ENCODE measurements at regions not wholly inside any gene's neighbourhood (a gene's known extent, or its start where the extent isn't known, plus 50 kb on each side); places are given as distances from the start of the nearest gene placed in this dataset.

DNA sequence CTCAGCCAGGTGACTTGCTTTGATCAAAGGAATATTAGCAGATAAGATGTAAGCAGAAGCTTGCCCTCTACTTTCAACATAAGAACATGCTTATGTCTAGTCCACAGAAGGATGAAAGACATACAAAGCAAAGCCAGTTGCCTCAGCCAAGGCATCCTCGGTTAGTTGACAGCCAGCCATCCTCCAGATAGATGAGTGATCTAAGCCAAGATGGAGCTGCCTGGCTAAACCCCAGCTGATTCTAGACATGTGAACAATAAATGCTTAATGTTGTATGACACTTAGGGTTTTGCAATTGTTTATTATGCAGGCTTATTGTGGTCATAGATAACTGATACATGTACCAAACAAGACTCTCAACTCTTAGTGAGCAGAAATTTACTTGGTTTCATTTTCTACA, 157.6 kb upstream of the TMTC2 start:
- CTCF ChIA-PET: interaction anchor here (0.9 to 1.9 kb wide), 3 partner anchors 9 to 1970 kb away, joined by 3 to 4 read pairs (median 3); no protein-coding TSS in a partner anchor
- whole genome bisulfite sequencing (ENCODE audit: insufficient coverage): 81% methylated on average over 1 of the region's 1 CpG
- POLR2A ChIA-PET: no interaction called here

DNA sequence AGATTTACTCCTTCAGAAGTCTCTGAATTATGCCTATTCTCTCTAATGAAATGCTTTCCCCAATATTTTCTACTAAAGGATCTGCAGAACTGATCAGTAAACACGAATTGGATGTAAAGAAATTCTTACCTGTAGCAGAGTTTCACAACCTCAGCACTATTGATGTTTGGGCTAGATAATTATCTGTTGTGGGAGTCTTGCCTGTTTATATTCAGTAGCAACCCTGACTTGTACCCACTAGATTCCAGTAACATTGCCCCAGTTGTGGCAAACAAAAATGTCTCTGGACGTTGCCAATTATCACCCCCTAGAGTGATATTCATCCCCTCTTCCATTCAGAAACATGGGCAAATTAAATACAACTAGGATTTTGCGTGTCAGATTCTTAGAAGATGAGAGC, 156.8 kb upstream of the TMTC2 start:
- H3K27me3 ChIP-seq (replicated peaks in 2 of 5; ENCODE audit: control insufficient read depth in 4 of 5, insufficient read depth in 5 of 5, low read length in 4 of 5): peaks cover 0 to 3% (median 0%) of the 10 kb centered on the region in 5 experiments
- DNase-seq: no peak
- no peaks in the 10 kb centered on the region for H3K9me3 ChIP-seq (ENCODE audit: control extremely low read depth in 1 of 5, control insufficient read depth in 4 of 5, insufficient read depth in 2 of 5, low read depth in 1 of 5, low read length in 4 of 5)
- POLR2A ChIA-PET: no interaction called here
- 80% methylated on average over 1 of the region's 3 CpGs for WGBS (ENCODE audit: insufficient coverage)
- no peaks in the 10 kb centered on the region for H3K36me3 ChIP-seq (ENCODE audit: control insufficient read depth in 4 of 4, insufficient read depth in 4 of 4, low read length in 3 of 4)
- H3K27ac ChIP-seq (ENCODE audit: insufficient read depth in 1 of 2, low read depth in 1 of 2, low read length in 2 of 2, poor library complexity in 1 of 2, severe bottlenecking in 2 of 2): no peak overlapping the region
- CTCF ChIA-PET: interaction anchor here (0.9 to 1.9 kb wide), 2 partner anchors 8 to 1969 kb away, joined by 3 to 4 read pairs; no protein-coding TSS in a partner anchor
- H3K4me1 ChIP-seq (ENCODE audit: control extremely low read depth in 1 of 4, control insufficient read depth in 4 of 4, insufficient read depth in 4 of 4, low read length in 3 of 4): no peaks in the 10 kb centered on the region
- no peak overlapping the region for H3K4me3 ChIP-seq (ENCODE audit: control insufficient read depth in 1 of 7, extremely low read depth in 1 of 7, insufficient read depth in 4 of 7, low read depth in 2 of 7, low read length in 6 of 7)

More for the DNA sequence above, 157.6 kb upstream of the TMTC2 start:
- DNase-seq: no peak
- H3K36me3 ChIP-seq (ENCODE audit: control insufficient read depth in 4 of 4, insufficient read depth in 4 of 4, low read length in 3 of 4): no peaks in the 10 kb centered on the region
- no peaks in the 10 kb centered on the region for H3K4me1 ChIP-seq (ENCODE audit: control extremely low read depth in 1 of 4, control insufficient read depth in 4 of 4, insufficient read depth in 4 of 4, low read length in 3 of 4)
- no peaks in the 10 kb centered on the region for H3K9me3 ChIP-seq (ENCODE audit: control extremely low read depth in 1 of 5, control insufficient read depth in 4 of 5, insufficient read depth in 2 of 5, low read depth in 1 of 5, low read length in 4 of 5)
- H3K27ac ChIP-seq (ENCODE audit: insufficient read depth in 1 of 2, low read depth in 1 of 2, low read length in 2 of 2, poor library complexity in 1 of 2, severe bottlenecking in 2 of 2): no peak overlapping the region
- peaks cover 0 to 3% (median 0%) of the 10 kb centered on the region in 5 experiments for H3K27me3 ChIP-seq (replicated peaks in 2 of 5; ENCODE audit: control insufficient read depth in 4 of 5, insufficient read depth in 5 of 5, low read length in 4 of 5)
- H3K4me3 ChIP-seq (ENCODE audit: control insufficient read depth in 1 of 7, extremely low read depth in 1 of 7, insufficient read depth in 4 of 7, low read depth in 2 of 7, low read length in 6 of 7): no peak overlapping the region

DNA sequence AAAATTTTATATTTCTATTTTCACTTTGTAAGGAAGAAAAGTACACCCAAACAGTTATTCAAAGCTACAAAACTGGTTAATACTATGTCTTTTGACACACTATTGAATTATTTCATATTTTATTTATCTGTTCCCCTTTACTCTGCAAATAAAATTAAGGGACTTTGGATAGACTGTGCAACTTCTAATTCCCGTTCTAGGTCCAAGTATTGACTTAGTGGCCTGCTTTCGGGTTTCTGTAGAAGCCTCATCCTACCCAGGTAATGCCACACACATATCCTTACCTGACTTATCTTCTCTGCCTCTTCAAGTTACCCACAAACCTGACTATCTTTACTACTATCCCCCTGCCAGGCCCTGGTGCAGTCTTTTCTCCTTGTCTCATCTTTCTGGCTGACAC, 156.3 kb upstream of the TMTC2 start:
- CTCF ChIA-PET: interaction anchor here (1.9 kb wide), 1 partner anchor 8 kb away, joined by 4 read pairs; no protein-coding TSS in a partner anchor

DNA sequence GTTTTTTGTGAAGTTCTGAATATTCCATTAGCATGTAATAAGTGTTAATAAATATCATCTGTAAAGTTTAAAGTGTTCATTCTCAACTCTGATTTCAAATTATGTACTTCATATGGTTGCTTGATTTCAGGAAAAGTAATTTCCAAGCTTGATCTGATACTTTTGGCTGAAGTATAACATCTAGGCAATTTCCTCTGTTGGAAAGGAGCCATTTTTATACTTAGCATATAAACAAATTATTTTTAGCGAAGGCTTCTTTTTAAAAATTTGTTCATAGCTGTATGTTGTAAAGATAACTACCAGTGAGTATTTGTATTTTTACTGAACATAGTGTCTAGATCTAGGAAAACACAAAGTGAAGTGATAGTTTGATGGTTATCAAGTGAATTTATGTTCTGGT, 153.4 kb upstream of the TMTC2 start:
- WGBS (ENCODE audit: insufficient coverage): no CpG with 5 or more reads among the region's 1 CpG
- ChIA-PET POLR2A (no interaction called here), CTCF (no interaction called here)
- Histone ChIP-seq H3K4me3 (ENCODE audit: control insufficient read depth in 1 of 7, extremely low read depth in 1 of 7, insufficient read depth in 4 of 7, low read depth in 2 of 7, low read length in 6 of 7) (no peak overlapping the region), H3K27me3 (replicated peaks in 2 of 5; ENCODE audit: control insufficient read depth in 4 of 5, insufficient read depth in 5 of 5, low read length in 4 of 5) (no peaks in the 10 kb centered on the region), H3K4me1 (ENCODE audit: control extremely low read depth in 1 of 4, control insufficient read depth in 4 of 4, insufficient read depth in 4 of 4, low read length in 3 of 4) (no peaks in the 10 kb centered on the region), H3K36me3 (ENCODE audit: control insufficient read depth in 4 of 4, insufficient read depth in 4 of 4, low read length in 3 of 4) (no peaks in the 10 kb centered on the region), H3K27ac (ENCODE audit: insufficient read depth in 1 of 2, low read depth in 1 of 2, low read length in 2 of 2, poor library complexity in 1 of 2, severe bottlenecking in 2 of 2) (no peak overlapping the region), H3K9me3 (ENCODE audit: control extremely low read depth in 1 of 5, control insufficient read depth in 4 of 5, insufficient read depth in 2 of 5, low read depth in 1 of 5, low read length in 4 of 5) (no peaks in the 10 kb centered on the region)
- DNase-seq: no peak

More for the DNA sequence above, 156.3 kb upstream of the TMTC2 start:
- Histone ChIP-seq H3K36me3 (ENCODE audit: control insufficient read depth in 4 of 4, insufficient read depth in 4 of 4, low read length in 3 of 4) (no peaks in the 10 kb centered on the region), H3K4me1 (ENCODE audit: control extremely low read depth in 1 of 4, control insufficient read depth in 4 of 4, insufficient read depth in 4 of 4, low read length in 3 of 4) (no peaks in the 10 kb centered on the region), H3K27ac (ENCODE audit: insufficient read depth in 1 of 2, low read depth in 1 of 2, low read length in 2 of 2, poor library complexity in 1 of 2, severe bottlenecking in 2 of 2) (no peak overlapping the region), H3K27me3 (replicated peaks in 2 of 5; ENCODE audit: control insufficient read depth in 4 of 5, insufficient read depth in 5 of 5, low read length in 4 of 5) (peaks cover 0 to 3% (median 0%) of the 10 kb centered on the region in 5 experiments), H3K9me3 (ENCODE audit: control extremely low read depth in 1 of 5, control insufficient read depth in 4 of 5, insufficient read depth in 2 of 5, low read depth in 1 of 5, low read length in 4 of 5) (no peaks in the 10 kb centered on the region), H3K4me3 (ENCODE audit: control insufficient read depth in 1 of 7, extremely low read depth in 1 of 7, insufficient read depth in 4 of 7, low read depth in 2 of 7, low read length in 6 of 7) (no peak overlapping the region)
- DNase-seq: no peak
- POLR2A ChIA-PET: no interaction called here
- WGBS (ENCODE audit: insufficient coverage): 95% methylated on average over 2 of the region's 2 CpGs

DNA sequence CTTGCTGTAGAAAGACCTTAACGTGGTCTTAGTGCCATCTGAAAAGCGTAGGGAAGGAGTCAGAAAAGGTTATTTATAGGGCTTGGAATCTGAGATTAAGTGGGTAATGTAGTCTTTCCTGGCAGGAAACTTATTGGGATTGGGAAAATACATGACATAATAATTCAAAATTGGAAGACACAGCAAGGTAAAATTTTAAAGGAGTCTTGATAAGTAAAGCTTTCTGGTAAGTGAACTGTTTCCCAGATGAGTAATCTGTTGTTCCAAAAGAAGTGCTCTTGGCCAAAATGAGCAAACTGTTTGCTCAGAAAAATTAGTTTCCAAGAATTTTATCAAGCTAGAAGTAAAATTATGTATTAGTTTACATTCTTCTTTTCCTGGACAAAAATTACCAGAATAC, 149.3 kb upstream of the TMTC2 start:
- H3K4me1 ChIP-seq (ENCODE audit: control extremely low read depth in 1 of 4, control insufficient read depth in 4 of 4, insufficient read depth in 4 of 4, low read length in 3 of 4): no peaks in the 10 kb centered on the region
- no CpG with 5 or more reads among the region's 2 CpGs for WGBS (ENCODE audit: insufficient coverage)
- DNase-seq: no peak
- no peak overlapping the region for H3K27ac ChIP-seq (ENCODE audit: insufficient read depth in 1 of 2, low read depth in 1 of 2, low read length in 2 of 2, poor library complexity in 1 of 2, severe bottlenecking in 2 of 2)
- ChIA-PET POLR2A (no interaction called here), CTCF (interaction anchor here (1.6 kb wide), 1 partner anchor 8 kb away, joined by 4 read pairs; no protein-coding TSS in a partner anchor)
- H3K9me3 ChIP-seq (ENCODE audit: control extremely low read depth in 1 of 5, control insufficient read depth in 4 of 5, insufficient read depth in 2 of 5, low read depth in 1 of 5, low read length in 4 of 5): no peaks in the 10 kb centered on the region
- no peak overlapping the region for H3K4me3 ChIP-seq (ENCODE audit: control insufficient read depth in 1 of 7, extremely low read depth in 1 of 7, insufficient read depth in 4 of 7, low read depth in 2 of 7, low read length in 6 of 7)
- H3K36me3 ChIP-seq (ENCODE audit: control insufficient read depth in 4 of 4, insufficient read depth in 4 of 4, low read length in 3 of 4): no peaks in the 10 kb centered on the region
- no peaks in the 10 kb centered on the region for H3K27me3 ChIP-seq (replicated peaks in 2 of 5; ENCODE audit: control insufficient read depth in 4 of 5, insufficient read depth in 5 of 5, low read length in 4 of 5)

DNA sequence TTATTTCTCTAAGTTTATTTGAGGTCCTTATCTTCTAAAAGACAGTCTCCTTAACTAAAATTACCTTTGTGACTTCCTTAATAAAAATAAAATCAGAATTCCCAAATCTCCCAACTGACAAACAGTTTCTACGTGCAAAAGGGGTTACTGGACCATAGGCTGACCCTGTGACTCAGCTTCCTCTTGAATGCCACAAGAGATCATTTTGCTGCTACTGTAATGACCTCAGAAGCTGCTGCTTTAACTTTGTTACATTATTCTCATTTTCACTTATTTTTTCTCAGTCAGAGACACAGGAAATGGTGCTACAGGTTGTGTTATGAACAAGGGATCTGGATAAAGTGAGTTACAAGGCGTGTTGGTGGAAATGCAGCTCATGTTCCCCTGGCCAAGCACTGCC, 132.2 kb upstream of the TMTC2 start:
- ChIA-PET CTCF (no interaction called here), POLR2A (no interaction called here)
- no peak overlapping the region for H3K27ac ChIP-seq (ENCODE audit: insufficient read depth in 1 of 2, low read depth in 1 of 2, low read length in 2 of 2, poor library complexity in 1 of 2, severe bottlenecking in 2 of 2)
- H3K36me3 ChIP-seq (ENCODE audit: control insufficient read depth in 4 of 4, insufficient read depth in 4 of 4, low read length in 3 of 4): no peaks in the 10 kb centered on the region
- H3K9me3 ChIP-seq (ENCODE audit: control extremely low read depth in 1 of 5, control insufficient read depth in 4 of 5, insufficient read depth in 2 of 5, low read depth in 1 of 5, low read length in 4 of 5): peaks cover 0 to 4% (median 0%) of the 10 kb centered on the region in 5 experiments
- no peaks in the 10 kb centered on the region for H3K4me1 ChIP-seq (ENCODE audit: control extremely low read depth in 1 of 4, control insufficient read depth in 4 of 4, insufficient read depth in 4 of 4, low read length in 3 of 4)
- no peak overlapping the region for H3K4me3 ChIP-seq (ENCODE audit: control insufficient read depth in 1 of 7, extremely low read depth in 1 of 7, insufficient read depth in 4 of 7, low read depth in 2 of 7, low read length in 6 of 7)
- WGBS (ENCODE audit: insufficient coverage): 75% methylated on average over 2 of the region's 2 CpGs
- no peak for DNase-seq
- H3K27me3 ChIP-seq (replicated peaks in 2 of 5; ENCODE audit: control insufficient read depth in 4 of 5, insufficient read depth in 5 of 5, low read length in 4 of 5): no peaks in the 10 kb centered on the region

DNA sequence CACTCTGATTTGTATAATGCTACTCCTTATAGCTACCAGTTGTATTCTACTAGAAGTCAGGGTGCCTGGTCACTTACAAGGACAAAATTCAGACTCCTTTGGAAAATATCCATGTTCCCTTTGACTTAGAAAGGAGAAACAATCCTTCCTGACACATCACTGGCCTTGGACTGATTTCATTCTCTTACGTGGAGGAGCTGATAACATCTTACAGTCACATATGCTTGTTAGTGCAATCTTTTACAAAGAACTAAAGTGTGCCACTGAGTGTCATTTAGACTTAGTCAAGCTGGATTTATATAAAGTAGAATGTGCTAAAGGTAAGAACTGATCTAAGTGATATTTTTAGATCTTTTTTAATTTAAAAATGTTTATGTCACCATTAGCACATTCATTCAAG, 131.0 kb upstream of the TMTC2 start:
- peaks cover 0 to 4% (median 0%) of the 10 kb centered on the region in 5 experiments for H3K9me3 ChIP-seq (ENCODE audit: control extremely low read depth in 1 of 5, control insufficient read depth in 4 of 5, insufficient read depth in 2 of 5, low read depth in 1 of 5, low read length in 4 of 5)
- WGBS (ENCODE audit: insufficient coverage): no CpG with 5 or more reads among the region's 1 CpG
- no peak overlapping the region for H3K27ac ChIP-seq (ENCODE audit: insufficient read depth in 1 of 2, low read depth in 1 of 2, low read length in 2 of 2, poor library complexity in 1 of 2, severe bottlenecking in 2 of 2)
- H3K4me3 ChIP-seq (ENCODE audit: control insufficient read depth in 1 of 7, extremely low read depth in 1 of 7, insufficient read depth in 4 of 7, low read depth in 2 of 7, low read length in 6 of 7): no peak overlapping the region
- no peaks in the 10 kb centered on the region for H3K36me3 ChIP-seq (ENCODE audit: control insufficient read depth in 4 of 4, insufficient read depth in 4 of 4, low read length in 3 of 4)
- DNase-seq: no peak
- POLR2A ChIA-PET: no interaction called here
- CTCF ChIA-PET: no interaction called here
- H3K4me1 ChIP-seq (ENCODE audit: control extremely low read depth in 1 of 4, control insufficient read depth in 4 of 4, insufficient read depth in 4 of 4, low read length in 3 of 4): no peaks in the 10 kb centered on the region
- no peaks in the 10 kb centered on the region for H3K27me3 ChIP-seq (replicated peaks in 2 of 5; ENCODE audit: control insufficient read depth in 4 of 5, insufficient read depth in 5 of 5, low read length in 4 of 5)

All from common myeloid progenitor, CD34-positive (primary cell).